ENCODE measurements at regions not wholly inside any gene's neighbourhood (a gene's known extent, or its start where the extent isn't known, plus 50 kb on each side); places are given as distances from the start of the nearest gene placed in this dataset.

DNA sequence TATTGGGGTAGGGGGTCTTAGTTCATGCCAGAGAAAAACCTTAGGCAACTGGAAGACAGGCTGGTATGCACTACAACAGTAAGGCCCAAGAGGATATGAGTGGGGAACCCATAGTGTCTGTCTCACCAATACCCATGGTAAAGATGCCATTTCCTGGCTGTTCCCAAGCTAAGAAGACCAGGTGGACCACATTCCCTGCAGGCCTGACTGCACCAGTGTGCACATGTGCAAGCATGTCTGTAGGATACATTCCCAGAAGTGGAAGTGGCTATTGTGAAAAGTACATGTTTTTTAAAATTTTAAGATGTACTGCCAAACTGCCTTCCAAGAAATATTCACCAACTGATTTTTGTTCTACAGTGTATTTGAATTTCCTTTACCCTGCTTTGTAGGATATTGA is 207.3 kb upstream of the CTNNB1 start:
- no peak for DNase-seq (ENCODE audit: extremely low read depth in 1 of 11, low read depth in 9 of 11, low spot score in 4 of 11)

DNA sequence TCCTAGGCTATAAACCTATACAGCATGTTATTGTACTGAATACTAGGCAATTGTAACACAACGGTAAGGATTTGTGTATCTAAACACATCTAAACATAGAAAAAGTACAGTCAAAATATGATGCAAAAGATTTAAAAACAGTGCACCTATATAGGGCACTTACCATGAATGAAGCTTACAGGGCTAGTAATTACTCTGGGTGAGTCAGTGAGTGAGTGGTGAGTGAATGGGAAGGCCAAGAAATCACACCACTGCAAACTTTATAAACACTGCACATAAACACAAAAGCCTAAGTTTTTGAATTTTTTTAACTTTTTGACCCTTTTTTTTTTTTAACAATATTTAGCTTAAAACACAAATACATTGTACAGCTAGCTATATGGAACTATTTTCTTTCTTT is 204.7 kb upstream of the CTNNB1 start:
- DNase-seq (ENCODE audit: extremely low read depth in 1 of 11, low read depth in 9 of 11, low spot score in 4 of 11) = no peak

DNA sequence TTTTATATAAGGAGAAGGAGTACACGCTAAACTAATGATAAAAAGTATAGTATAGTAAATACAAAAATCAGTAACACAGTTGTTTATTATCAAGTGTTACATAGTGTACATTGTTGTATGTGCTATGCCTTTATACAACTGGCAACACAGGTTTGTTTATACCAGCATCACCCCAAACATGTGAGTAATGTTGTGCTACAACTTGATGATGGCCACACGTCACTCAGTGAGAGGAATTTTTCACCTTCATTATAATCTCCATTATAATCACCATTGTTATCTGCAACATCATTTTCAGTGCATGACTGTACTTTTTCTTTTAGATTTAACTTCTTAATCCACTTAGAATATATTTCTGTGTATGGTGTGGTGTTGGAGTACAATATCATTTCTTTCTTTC is 204.0 kb upstream of the CTNNB1 start:
- DNase-seq (ENCODE audit: extremely low read depth in 1 of 11, low read depth in 9 of 11, low spot score in 4 of 11) = no peak

DNA sequence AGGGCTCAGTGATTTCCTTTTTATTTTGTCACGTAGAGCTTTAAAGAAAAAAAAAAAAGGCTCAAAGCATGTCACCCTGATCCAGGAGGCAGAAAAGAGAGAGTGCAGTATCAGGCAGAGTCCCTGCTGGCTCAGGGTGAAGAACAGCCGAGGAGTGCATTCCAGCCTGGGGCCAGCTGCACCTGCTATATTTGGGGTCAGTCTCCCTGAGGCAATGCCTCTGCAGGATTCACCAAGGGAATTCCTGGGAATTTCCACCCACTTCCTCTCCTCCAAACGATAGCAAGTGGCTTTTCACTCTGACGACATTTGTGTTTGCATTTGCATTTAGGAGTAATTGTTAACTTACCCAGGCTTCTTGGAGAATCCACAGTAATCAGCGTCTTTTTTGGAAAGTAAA is 202.9 kb upstream of the CTNNB1 start:
- no peak for DNase-seq (ENCODE audit: extremely low read depth in 1 of 11, low read depth in 9 of 11, low spot score in 4 of 11)

DNA sequence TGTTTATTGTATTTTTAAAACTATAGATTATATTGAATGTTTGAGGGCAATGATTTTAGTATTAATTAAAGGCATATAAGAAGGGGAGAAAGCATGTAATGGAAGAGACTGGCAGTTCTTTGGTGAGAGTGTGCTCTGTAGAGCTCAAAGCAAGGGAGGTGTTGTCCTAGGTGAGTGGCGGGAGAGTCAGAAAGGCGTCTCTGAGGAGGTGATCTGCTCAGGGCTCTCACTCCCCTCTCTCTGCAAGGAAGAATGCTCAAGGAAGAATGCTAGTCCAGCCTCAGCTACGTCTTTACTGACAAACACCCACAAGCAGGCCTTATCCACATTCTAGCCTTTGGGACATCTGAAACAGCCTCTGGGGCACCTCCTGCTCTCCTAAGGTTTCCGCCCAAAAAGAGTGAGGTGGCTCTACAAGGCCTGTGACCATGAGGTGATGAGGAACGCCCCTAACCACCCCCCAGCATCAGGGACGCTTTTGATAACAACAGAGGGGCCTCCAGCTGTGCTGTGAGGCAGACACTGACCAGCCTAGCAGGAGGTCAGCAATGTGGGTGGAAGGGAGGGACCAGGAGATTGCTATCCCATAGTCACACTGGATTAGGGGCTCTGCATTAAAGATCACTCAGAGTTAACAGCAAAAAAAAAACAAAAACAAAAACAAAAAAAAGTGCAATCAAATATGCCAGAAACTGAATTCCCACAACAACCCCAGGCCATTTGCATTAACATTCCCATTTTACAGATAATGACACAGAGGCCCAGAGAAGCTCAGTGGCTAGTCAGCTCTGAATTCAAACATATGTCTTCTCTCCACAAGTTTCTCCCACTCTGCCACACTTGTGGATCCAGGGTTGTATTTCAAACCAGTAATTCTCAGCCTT is 202.2 kb upstream of the CTNNB1 start:
- no peak for DNase-seq (ENCODE audit: extremely low read depth in 1 of 11, low read depth in 9 of 11, low spot score in 4 of 11)

DNA sequence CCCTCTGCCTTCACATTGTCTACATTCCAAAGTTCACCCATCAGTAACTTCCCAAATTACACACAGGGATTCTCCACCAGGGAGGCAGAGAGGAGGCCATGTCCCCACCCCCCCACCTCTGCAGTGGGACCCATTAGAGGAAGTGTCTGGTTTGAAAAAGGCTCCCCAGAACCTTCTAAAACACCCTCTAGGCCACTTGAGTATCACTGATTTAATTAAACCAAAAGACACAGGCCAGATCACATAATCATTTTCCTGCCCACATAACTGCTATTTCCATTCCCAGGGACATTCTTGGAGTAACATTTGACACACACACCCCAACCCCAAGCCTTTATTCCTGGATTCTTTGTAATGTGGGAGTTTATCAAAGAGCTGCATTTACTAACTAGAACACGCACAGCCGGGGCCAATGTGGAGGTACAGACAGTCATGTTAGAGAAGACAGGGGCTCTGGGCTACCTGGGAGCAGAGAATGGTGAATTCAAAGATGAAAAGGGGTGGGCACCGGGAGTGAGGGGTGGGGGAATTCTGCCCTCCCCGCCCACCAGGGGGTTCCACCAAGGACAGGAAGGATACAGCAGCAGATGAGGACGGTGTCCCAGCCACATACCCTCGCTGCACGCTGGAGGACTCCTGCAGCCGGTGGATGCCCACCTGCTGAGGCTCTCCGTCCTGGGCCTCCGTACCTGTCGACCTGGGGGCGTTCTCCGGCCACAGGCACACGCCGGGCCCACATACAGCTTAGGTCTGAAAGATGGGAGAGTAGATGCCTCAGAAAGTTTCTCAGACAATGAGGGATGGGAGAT is 201.4 kb upstream of the CTNNB1 start:
- DNase-seq (ENCODE audit: extremely low read depth in 1 of 11, low read depth in 9 of 11, low spot score in 4 of 11) = no peak

DNA sequence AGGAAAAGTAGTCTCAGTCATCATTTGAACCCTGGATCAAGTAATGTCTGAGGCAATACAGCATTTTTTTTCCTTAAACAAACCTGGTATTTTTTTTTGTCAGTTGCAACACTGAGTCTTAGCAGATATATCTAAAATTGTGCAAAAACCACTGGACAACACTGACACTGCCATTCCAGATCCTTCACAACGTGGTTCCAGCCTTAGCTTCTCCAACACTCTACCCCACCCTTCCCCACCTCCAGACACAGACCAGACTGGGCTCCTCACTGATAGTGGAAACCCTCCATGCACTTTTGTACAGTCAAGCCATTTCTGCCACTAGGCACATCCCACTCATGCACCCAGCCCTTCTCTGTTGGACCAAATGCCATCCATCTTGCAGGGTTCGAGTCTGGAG is 199.6 kb upstream of the CTNNB1 start:
- no peak for DNase-seq (ENCODE audit: extremely low read depth in 1 of 11, low read depth in 9 of 11, low spot score in 4 of 11)

DNA sequence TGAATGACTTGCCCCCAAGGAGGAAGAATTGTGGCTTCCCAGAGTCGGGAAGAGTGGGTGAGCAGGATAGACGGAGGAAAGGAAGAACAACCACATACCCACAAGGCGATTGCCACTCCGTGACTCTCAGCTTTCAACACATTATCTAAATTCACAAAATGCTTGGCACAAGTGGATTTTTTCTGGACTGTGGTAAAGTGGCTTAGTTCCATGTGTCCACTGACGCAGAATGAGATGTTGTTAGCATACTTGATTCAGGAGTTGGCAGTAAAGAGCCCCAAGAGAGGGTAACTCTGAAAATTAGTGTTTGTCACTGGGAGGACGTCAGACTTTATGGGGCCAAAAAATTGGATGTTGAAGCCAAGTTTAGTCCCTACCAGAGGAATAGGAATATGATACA is 198.8 kb upstream of the CTNNB1 start:
- no peak for DNase-seq (ENCODE audit: extremely low read depth in 1 of 11, low read depth in 9 of 11, low spot score in 4 of 11)

DNA sequence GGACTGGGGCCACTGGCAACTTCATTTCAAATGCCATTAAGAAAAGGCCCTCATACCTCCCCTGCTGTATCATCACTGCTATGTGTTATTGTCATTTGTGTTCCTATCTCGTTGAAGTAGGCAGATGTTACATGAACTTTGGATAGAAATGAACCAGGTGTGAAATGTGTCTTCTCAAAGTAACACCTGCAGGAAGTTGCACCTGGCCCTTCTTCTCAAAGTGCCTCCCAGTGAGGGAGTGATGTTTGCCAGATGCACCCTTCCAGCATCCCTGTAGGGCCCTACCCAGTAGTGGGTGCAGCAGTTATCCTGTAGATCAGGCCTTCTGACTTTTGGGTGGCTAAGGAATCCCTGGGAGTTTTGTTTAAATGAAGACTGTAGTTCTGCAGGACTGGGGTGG is 197.7 kb upstream of the CTNNB1 start:
- no peak for DNase-seq (ENCODE audit: extremely low read depth in 1 of 11, low read depth in 9 of 11, low spot score in 4 of 11)

DNA sequence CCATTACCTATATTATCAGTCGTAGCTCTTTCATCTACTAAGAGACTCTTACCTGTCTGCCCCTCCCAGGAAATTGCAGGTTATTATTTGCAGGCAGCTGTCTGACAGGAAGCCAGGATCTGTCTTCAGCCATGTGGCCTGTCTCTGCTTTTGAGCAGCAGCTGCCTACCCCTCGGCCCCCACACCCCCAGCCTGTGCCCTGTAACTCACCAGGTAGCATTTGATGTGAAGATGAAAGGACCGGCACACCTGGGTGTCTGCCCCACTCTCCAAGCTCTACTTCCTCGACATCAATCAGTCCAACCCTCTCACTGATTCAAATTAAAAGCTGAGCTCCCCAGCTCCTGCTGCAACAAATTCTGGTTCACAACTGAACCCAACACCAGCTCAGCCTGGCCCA is 197.2 kb upstream of the CTNNB1 start:
- DNase-seq (ENCODE audit: extremely low read depth in 1 of 11, low read depth in 9 of 11, low spot score in 4 of 11) = no peak

DNA sequence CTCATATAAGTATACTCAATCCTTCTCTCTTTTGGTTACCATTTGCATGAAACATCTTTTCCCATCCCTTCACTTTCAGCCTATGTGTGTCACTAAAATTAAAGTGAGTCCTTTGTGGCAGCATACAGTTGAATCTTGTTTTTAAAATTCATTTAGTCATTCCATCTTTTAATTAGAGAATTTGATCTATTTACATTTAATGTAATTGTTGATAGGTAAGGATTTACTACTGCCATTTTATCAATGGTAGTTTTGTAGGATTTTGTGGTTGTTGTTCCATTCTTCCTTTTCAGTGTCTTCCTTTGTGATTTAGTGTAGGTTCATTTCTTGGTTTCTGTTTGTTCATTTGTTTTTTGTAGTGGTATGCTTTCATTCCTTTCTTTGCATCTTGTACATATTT is 191.9 kb upstream of the CTNNB1 start:
- DNase-seq (ENCODE audit: extremely low read depth in 1 of 11, low read depth in 9 of 11, low spot score in 4 of 11) = no peak

DNA sequence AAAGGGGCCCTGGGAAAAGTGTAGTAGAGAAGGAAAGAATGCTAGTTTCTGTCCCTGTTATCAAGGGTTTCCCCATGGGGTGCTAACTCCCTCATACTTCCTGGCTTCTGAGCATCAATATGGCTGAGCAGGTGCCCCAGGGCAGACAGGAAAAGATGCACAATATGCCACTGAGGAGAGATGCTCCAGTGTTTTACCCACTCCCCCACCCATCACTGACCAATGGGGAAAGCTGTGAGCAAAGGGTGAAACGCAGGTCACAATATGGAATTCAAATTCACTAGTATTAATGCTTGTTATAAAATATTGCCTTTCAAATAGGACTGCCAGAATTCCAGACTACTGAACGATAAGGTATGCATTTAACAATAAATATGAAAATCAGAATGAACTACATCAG is 187.5 kb upstream of the CTNNB1 start:
- no peak for DNase-seq (ENCODE audit: extremely low read depth in 1 of 11, low read depth in 9 of 11, low spot score in 4 of 11)

DNA sequence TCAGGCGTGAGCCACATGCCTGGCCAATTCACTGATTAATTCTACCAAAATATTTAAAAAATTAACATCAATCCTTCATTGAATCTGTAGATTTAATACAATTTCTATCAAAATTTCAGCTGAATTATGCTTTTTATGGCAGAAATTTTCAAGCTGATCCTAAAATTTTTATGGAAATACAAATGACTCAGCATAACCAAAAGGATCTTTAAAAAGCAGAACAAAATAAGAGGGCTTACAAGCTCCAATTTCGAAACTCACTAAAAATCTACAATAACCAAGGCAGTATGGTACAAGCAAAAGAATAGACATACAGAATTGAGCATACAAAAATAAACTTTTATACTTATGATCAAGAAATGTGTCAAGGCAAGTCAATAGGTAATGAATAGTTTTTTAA is 180.4 kb upstream of the CTNNB1 start:
- DNase-seq (ENCODE audit: extremely low read depth in 1 of 11, low read depth in 9 of 11, low spot score in 4 of 11) = no peak

DNA sequence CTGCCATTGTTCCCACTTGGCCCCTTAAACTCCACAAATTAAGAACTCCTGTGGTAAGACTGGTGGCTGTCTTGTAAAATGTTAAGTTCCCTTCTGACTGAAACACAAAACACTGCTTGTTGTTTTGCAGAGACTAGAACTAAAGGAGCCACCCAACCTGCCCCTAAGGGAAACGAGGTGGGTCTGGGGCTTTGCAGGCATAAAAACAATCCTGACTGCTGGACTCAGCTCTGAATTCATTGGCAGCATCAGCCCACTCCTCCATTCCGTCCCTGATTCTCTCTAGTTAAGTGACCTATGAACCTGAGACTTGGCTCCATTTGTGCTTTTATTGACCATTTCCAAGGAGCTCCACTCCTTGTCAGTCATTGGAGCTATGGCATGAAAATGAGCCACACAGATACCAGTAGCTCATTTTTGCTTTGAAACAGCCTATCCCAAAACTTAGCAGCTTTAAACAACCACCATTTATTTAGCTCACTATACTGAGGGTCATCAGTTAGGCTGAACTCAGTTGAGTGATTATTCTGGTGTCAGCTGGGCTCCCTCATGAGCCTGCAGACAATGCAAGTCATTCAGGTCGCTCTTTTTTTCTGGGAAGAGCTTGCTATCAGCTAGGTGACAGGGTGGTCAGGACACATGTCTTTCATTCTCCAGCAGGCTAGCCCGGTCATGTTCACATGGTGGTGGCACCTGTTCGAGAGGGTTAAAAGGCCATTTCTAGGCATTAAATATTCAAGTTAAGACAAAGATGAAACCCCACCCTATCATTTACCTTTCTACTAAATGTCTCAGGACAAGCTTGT is 175.1 kb upstream of the CTNNB1 start:
- DNase-seq (ENCODE audit: extremely low read depth in 1 of 11, low read depth in 9 of 11, low spot score in 4 of 11) = no peak

DNA sequence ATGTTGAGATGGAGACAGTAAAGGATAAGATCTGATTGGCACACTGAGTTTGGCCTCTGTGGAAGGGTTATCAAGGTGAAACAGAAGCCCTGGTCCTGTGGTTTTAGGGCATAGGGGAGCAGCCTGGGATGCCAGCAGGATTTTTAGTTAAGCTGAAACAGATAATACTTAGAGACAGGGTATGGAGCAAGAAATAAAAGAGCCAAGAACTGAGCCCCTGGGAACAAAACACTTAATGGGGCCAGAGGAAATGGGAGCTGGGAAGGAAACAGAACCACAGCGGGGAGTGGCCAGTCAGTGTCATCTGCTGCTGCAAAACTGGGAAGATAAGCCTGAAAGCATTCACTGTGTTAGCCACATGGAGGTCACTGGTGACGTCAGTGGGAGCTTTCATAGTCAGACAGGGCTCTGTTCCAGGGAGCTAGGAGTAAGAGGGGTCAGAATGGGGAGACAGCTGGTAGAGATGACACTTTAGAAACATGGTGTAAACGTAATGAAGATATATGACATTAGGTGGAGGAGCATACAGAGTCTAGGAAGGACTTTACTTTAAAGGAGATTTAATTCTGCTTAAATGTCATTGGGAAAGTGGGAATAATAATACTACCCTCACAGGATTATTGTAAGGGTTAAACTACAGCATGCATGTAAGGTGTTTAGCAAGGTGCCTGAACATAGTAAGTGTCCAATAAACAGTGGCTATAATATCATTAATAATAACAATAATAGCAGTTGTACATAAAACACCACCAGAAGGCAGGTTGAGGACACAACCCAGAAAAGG is 172.7 kb upstream of the CTNNB1 start:
- peak in 10 of 11 donors; percentile 34 to 72 (median 52) for DNase-seq (ENCODE audit: extremely low read depth in 1 of 11, low read depth in 9 of 11, low spot score in 4 of 11)

DNA sequence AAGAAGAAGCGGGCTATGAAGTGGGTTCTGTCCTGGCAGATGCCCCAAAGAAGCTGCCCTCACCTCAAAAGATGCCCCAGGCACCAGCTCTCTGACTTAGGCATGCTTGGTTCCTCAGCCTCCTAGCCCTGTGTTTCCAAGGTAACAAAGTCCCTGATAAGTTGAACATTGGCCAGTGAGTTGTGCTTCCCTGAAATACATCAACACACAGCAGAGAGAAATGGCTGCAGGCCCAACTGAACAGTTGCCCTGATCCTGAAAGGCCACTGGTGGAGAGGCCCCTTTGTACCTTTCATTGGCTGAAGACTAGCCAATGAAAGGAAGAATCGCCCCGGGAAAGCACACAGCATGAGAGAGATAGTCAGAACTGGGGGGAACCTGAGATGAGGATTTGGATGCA is 169.9 kb upstream of the CTNNB1 start:
- DNase-seq (ENCODE audit: extremely low read depth in 1 of 11, low read depth in 9 of 11, low spot score in 4 of 11) = no peak

DNA sequence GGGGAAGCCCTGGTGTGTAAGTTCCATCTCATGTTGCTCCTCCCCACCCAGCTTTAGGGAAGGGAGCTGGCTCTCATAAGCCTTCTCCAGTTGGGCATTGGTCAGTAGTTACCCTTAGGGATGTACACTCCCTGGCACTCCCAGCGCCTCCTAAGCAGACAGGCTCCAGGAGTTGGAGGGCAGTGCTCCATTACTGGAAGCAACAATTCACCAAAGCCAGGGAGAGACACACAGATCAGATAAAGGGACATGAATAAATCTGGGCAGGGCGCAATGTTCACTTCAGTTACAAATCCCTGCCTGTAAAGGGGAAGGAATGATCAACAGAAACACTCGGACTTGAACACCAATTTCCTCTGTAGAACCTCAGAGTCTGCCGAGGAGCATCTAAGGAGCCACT is 169.1 kb upstream of the CTNNB1 start:
- no peak for DNase-seq (ENCODE audit: extremely low read depth in 1 of 11, low read depth in 9 of 11, low spot score in 4 of 11)

DNA sequence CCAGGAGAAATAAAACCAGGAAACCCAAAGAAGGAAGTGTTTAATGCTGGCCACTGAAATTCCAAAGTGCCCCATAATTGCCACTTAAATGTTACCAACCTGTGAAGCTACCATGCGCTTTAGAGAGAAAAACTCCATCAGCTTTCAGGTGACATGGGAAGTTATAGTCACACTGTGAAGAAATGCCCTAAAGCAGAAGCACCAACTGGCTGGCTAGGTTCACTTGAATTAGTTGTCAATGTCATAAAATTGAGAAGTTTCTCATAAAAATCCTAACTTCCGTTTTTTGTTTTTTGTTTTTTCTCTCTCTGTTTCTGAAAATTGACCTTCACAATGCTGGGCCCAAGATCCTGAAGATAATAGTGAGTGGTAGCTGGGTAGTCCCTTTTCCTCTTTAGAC is 167.9 kb upstream of the CTNNB1 start:
- no peak for DNase-seq (ENCODE audit: extremely low read depth in 1 of 11, low read depth in 9 of 11, low spot score in 4 of 11)

DNA sequence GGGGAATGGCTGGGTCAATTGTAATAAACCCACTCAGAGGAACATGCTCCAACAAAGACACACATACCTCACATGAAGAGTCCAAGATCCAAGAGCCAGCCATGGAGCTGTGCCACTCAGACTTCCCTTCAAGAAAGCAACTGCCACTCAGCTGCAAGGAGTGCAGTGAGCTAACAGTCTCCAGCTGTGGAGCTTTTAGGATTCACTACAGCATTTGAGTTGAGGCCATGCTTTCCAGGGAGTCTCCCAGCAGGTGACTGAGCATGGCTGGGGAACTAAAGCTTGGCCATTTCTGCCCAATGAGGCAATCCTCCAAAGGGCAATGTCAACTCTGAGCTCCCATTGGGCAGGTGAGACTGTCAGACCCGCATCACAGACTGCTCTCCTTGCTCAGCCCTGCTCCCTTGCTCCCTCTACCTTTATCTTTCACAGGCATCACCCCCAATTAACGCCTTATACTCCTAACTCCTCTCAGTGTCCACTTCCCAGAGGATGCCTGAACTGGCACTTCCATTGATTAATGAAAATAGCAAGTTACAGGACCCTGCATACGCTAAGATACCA is 165.3 kb upstream of the CTNNB1 start:
- no peak for DNase-seq (ENCODE audit: extremely low read depth in 1 of 11, low read depth in 9 of 11, low spot score in 4 of 11)

Data from renal cortex interstitium (tissue), 11 donors.